HEK293 (cell line): ENCODE measurements at regions not wholly inside any gene's neighbourhood (a gene's known extent, or its start where the extent isn't known, plus 50 kb on each side); places are given as distances from the start of the nearest gene placed in this dataset.

ENCODE experiments used
- AEBP2 ChIP-seq: fragments of 450-650 bp; formaldehyde crosslinking; IDR thresholded peaks from 2 replicates; pipeline ENCODE4 v1.5.1; 2016; ENCODE audit warnings: missing biosample characterization, missing genetic modification characterization, borderline replicate concordance
- GLI4 ChIP-seq: fragments of 450-650 bp; formaldehyde crosslinking; IDR thresholded peaks from 2 replicates; pipeline ENCODE4 v1.5.1; 2016; ENCODE audit warnings: missing biosample characterization, missing genetic modification characterization
- GLIS2 ChIP-seq: fragments of 450-650 bp; formaldehyde crosslinking; IDR thresholded peaks from 2 replicates; pipeline ENCODE4 v1.5.1; 2016; ENCODE audit warnings: missing biosample characterization, missing genetic modification characterization
- INSM2 ChIP-seq: fragments of 450-650 bp; formaldehyde crosslinking; IDR thresholded peaks from 2 replicates; pipeline ENCODE4 v1.5.1; 2016; ENCODE audit warnings: missing biosample characterization, missing genetic modification characterization
- KLF16 ChIP-seq: fragments of 450-650 bp; formaldehyde crosslinking; IDR thresholded peaks from 2 replicates; pipeline ENCODE4 v1.5.1; 2017; ENCODE audit warnings: missing biosample characterization, missing genetic modification characterization
- OSR2 ChIP-seq: fragments of 450-650 bp; formaldehyde crosslinking; IDR thresholded peaks from 2 replicates; pipeline ENCODE4 v1.5.1; 2016; ENCODE audit warnings: missing biosample characterization, missing genetic modification characterization
- PATZ1 ChIP-seq: fragments of 450-650 bp; formaldehyde crosslinking; IDR thresholded peaks from 2 replicates; pipeline ENCODE4 v1.5.1; 2016; ENCODE audit warnings: missing biosample characterization, missing genetic modification characterization
- SP3 ChIP-seq: fragments of 450-650 bp; formaldehyde crosslinking; IDR thresholded peaks from 2 replicates; pipeline ENCODE4 v1.5.1; 2016; ENCODE audit warnings: missing biosample characterization, missing genetic modification characterization
- ZBTB44 ChIP-seq: fragments of 450-650 bp; IDR thresholded peaks from 2 replicates; pipeline ENCODE4 v1.5.1; 2018; ENCODE audit warnings: missing biosample characterization, mild to moderate bottlenecking, missing genetic modification characterization
- ZBTB6 ChIP-seq: fragments of 450-650 bp; formaldehyde crosslinking; IDR thresholded peaks from 2 replicates; pipeline ENCODE4 v1.5.1; 2017; ENCODE audit warnings: missing biosample characterization, missing genetic modification characterization
- ZFP41 ChIP-seq: fragments of 450-650 bp; formaldehyde crosslinking; IDR thresholded peaks from 2 replicates; pipeline ENCODE4 v1.5.1; 2016; ENCODE audit warnings: missing biosample characterization, missing genetic modification characterization, borderline replicate concordance
- ZNF132 ChIP-seq: fragments of 450-650 bp; formaldehyde crosslinking; IDR thresholded peaks from 2 replicates; pipeline ENCODE4 v1.5.1; 2017; ENCODE audit warnings: missing biosample characterization, missing genetic modification characterization, borderline replicate concordance
- ZNF140 ChIP-seq: fragments of 450-650 bp; formaldehyde crosslinking; IDR thresholded peaks from 2 replicates; pipeline ENCODE4 v1.5.1; 2016; ENCODE audit warnings: missing biosample characterization, missing genetic modification characterization
- ZNF211 ChIP-seq: fragments of 450-650 bp; formaldehyde crosslinking; IDR thresholded peaks from 2 replicates; pipeline ENCODE4 v1.5.1; 2016; ENCODE audit warnings: low read depth, missing biosample characterization, missing genetic modification characterization
- ZNF24 ChIP-seq: fragments of 450-650 bp; formaldehyde crosslinking; IDR thresholded peaks from 2 replicates; pipeline ENCODE4 v1.5.1; 2016; ENCODE audit warnings: missing biosample characterization, missing genetic modification characterization
- ZNF398 ChIP-seq: fragments of 450-650 bp; formaldehyde crosslinking; IDR thresholded peaks from 2 replicates; pipeline ENCODE4 v1.5.1; 2017; ENCODE audit warnings: missing biosample characterization, missing genetic modification characterization
- ZNF518A ChIP-seq: fragments of 450-650 bp; formaldehyde crosslinking; conservative IDR thresholded peaks from 2 replicates; pipeline ENCODE4 v1.5.1; 2016; ENCODE audit warnings: low read depth, missing biosample characterization, missing genetic modification characterization
- ZNF571 ChIP-seq: fragments of 450-650 bp; formaldehyde crosslinking; IDR thresholded peaks from 2 replicates; pipeline ENCODE4 v1.5.0; 2017; ENCODE audit warnings: missing biosample characterization, missing genetic modification characterization
- ZNF623 ChIP-seq: fragments of 450-650 bp; formaldehyde crosslinking; IDR thresholded peaks from 2 replicates; pipeline ENCODE4 v1.5.1; 2016; ENCODE audit warnings: missing biosample characterization, missing genetic modification characterization
- ZNF624 ChIP-seq: fragments of 450-650 bp; formaldehyde crosslinking; IDR thresholded peaks from 2 replicates; pipeline ENCODE4 v1.5.1; 2017; ENCODE audit warnings: missing biosample characterization, missing genetic modification characterization
- ZNF768 ChIP-seq: fragments of 450-650 bp; formaldehyde crosslinking; IDR thresholded peaks from 2 replicates; pipeline ENCODE4 v1.5.1; 2018; ENCODE audit warnings: missing biosample characterization, mild to moderate bottlenecking, missing genetic modification characterization
- ZNF791 ChIP-seq: fragments of 450-650 bp; formaldehyde crosslinking; IDR thresholded peaks from 2 replicates; pipeline ENCODE4 v1.5.1; 2016; ENCODE audit warnings: missing biosample characterization, missing genetic modification characterization
- ZNF837 ChIP-seq: fragments of 450-650 bp; formaldehyde crosslinking; IDR thresholded peaks from 2 replicates; pipeline ENCODE4 v1.5.1; 2016; ENCODE audit warnings: missing biosample characterization, missing genetic modification characterization

- no peak for TF ChIP-seq ZNF398 (tag by site-specific recombination)
- 0 out of 2 replicates have a peak, but pooled peaks have one; percentile 25 for TF ChIP-seq ZNF791 (tag by site-specific recombination)
- TF ChIP-seq ZNF132 (tag by site-specific recombination): no peak
- TF ChIP-seq ZNF140: peak; percentile 77; the same call in 1 of the 2 replicates
- no peak for TF ChIP-seq ZNF571 (tag by site-specific recombination)
- no peak for TF ChIP-seq ZNF837
- TF ChIP-seq ZBTB44: no peak
- TF ChIP-seq ZFP41: no peak
- TF ChIP-seq SP3 (tag by site-specific recombination): no peak
- no peak for TF ChIP-seq GLI4 (tag by site-specific recombination)
- no peak for TF ChIP-seq INSM2 (tag by site-specific recombination)
- no peak for TF ChIP-seq PATZ1 (tag by site-specific recombination)
- TF ChIP-seq ZBTB6: no peak
- TF ChIP-seq OSR2 (tag by site-specific recombination): no peak
- peak; percentile 78 for TF ChIP-seq ZNF623 (tag by site-specific recombination)
- TF ChIP-seq ZNF518A: peak; percentile 93
- no peak for TF ChIP-seq AEBP2
- no peak for TF ChIP-seq ZNF624
- no peak for TF ChIP-seq KLF16 (tag by site-specific recombination)
- TF ChIP-seq ZNF24 (tag by site-specific recombination): 0 out of 2 replicates have a peak, but pooled peaks have one; percentile 34
- no peak for TF ChIP-seq ZNF768 (tag by site-specific recombination)
- TF ChIP-seq GLIS2 (tag by site-specific recombination): no peak
- TF ChIP-seq ZNF211 (tag by site-specific recombination): no peak
Measured at GRCh38 chr6:125367036-125367782, 65.4 kb upstream of the HDDC2 start (continued).
